ENCODE measurements at regions not wholly inside any gene's neighbourhood (a gene's known extent, or its start where the extent isn't known, plus 50 kb on each side); places are given as distances from the start of the nearest gene placed in this dataset.

GRCh38 chr6:67640484-67640883 is 994.6 kb upstream of the ADGRB3 start:
- Mint-ChIP-seq H3K36me3 (ENCODE audit: low read depth) (no peaks in the 10 kb centered on the region), H3K27me3 (ENCODE audit: insufficient read depth) (no peaks in the 10 kb centered on the region), H3K4me3 (no peak overlapping the region), H3K9me3 (peaks cover 4% of the 10 kb centered on the region), H3K27ac (no peak overlapping the region), H3K4me1 (ENCODE audit: low read depth) (no peaks in the 10 kb centered on the region)
- no peak for DNase-seq
- TF ChIP-seq, protein P1, sequence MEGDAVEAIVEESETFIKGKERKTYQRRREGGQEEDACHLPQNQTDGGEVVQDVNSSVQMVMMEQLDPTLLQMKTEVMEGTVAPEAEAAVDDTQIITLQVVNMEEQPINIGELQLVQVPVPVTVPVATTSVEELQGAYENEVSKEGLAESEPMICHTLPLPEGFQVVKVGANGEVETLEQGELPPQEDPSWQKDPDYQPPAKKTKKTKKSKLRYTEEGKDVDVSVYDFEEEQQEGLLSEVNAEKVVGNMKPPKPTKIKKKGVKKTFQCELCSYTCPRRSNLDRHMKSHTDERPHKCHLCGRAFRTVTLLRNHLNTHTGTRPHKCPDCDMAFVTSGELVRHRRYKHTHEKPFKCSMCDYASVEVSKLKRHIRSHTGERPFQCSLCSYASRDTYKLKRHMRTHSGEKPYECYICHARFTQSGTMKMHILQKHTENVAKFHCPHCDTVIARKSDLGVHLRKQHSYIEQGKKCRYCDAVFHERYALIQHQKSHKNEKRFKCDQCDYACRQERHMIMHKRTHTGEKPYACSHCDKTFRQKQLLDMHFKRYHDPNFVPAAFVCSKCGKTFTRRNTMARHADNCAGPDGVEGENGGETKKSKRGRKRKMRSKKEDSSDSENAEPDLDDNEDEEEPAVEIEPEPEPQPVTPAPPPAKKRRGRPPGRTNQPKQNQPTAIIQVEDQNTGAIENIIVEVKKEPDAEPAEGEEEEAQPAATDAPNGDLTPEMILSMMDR (IDR thresholded peaks at IDR 0.05), result no peak

DNA sequence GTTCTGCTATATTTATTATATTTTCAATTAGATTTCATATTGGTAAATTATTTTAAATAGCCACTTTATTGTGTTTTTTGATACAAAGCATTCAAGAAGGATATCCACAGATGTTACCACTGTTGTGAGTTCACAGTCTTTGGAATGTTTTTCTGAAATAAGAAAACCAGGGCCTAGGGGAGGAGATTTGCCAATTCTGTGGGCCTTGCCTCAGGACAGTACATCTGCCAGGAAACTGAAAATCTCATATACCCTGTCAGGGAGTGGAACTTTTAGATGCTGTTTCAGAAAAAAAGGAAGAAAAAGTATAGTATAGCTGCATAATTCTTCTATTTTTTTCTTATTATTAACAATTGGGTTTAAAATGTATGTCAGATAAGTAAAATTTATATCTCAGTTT is 995.9 kb upstream of the ADGRB3 start:
- no peaks in the 10 kb centered on the region for H3K27me3 Mint-ChIP-seq (ENCODE audit: insufficient read depth)

GRCh38 chr6:67634199-67634598 is 1000.9 kb upstream of the ADGRB3 start:
- peaks cover 7% of the 10 kb centered on the region; the same call in 1 of the 2 replicates for H3K36me3 Mint-ChIP-seq (ENCODE audit: low read depth)
- TF ChIP-seq, protein P1 (IDR thresholded peaks at IDR 0.05), result no peak
- no peak for DNase-seq
- no peak overlapping the region for H3K4me3 Mint-ChIP-seq
- peaks cover 29% of the 10 kb centered on the region for H3K9me3 Mint-ChIP-seq
- H3K27ac Mint-ChIP-seq, result no peak overlapping the region
- no peaks in the 10 kb centered on the region for H3K27me3 Mint-ChIP-seq (ENCODE audit: insufficient read depth)
- H3K4me1 Mint-ChIP-seq (ENCODE audit: low read depth), result peaks cover 1% of the 10 kb centered on the region; the same call in 1 of the 2 replicates

More for the DNA sequence above, 995.9 kb upstream of the ADGRB3 start:
- Mint-ChIP-seq H3K4me3 (no peak overlapping the region), H3K36me3 (ENCODE audit: low read depth) (no peaks in the 10 kb centered on the region), H3K4me1 (ENCODE audit: low read depth) (no peaks in the 10 kb centered on the region), H3K9me3 (peaks cover 9% of the 10 kb centered on the region), H3K27ac (no peak overlapping the region)
- no peak for DNase-seq
- TF ChIP-seq, protein P1 (IDR thresholded peaks at IDR 0.05), result no peak

DNA sequence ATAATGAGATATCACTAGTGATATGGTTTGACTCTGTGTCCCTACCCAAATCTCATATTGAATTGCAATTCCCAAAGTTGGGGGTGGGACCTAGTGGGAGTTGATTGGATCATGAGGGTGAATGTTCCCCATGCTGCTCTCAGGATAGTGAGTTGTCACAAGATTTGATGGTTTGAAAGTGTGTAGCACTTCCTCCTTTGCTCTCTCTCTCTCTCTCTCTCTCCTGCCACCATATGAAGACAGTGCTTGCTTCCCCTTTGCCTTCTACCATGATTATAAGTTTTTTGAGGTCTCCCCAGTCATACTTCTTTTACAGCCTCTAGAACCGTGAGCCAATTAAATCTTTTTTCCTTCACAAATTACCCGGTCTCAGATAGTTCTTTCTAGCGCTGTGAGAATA is 1002.0 kb upstream of the ADGRB3 start:
- no peak overlapping the region for H3K27ac Mint-ChIP-seq
- H3K4me3 Mint-ChIP-seq, result no peak overlapping the region
- H3K4me1 Mint-ChIP-seq (ENCODE audit: low read depth), result peaks cover 6% of the 10 kb centered on the region; the same call in 1 of the 2 replicates
- DNase-seq, result no peak
- H3K9me3 Mint-ChIP-seq, result peaks cover 29% of the 10 kb centered on the region
- TF ChIP-seq, protein P1 (IDR thresholded peaks at IDR 0.05), result no peak
- peaks cover 7% of the 10 kb centered on the region; the same call in 1 of the 2 replicates for H3K36me3 Mint-ChIP-seq (ENCODE audit: low read depth)
- no peaks in the 10 kb centered on the region for H3K27me3 Mint-ChIP-seq (ENCODE audit: insufficient read depth)

DNA sequence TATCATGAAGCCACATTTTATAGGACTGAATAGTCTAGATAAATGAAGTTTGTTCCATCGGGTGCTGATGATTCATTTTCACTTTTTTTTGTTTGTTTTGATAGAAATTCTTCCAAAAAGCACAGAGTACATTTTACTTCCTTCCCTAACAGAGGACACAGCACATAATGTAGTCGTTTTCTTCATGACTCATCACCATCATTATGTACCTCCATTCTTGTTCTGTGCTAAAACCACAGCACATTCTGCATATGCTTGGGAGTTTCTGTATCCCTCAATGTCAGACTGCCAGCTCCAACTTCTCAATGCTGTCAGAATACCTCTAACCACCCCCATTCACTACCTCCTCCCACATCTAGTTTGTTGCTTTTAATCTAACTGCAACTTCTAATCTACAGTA is 1004.9 kb upstream of the ADGRB3 start:
- Mint-ChIP-seq H3K27me3 (ENCODE audit: insufficient read depth) (no peaks in the 10 kb centered on the region), H3K36me3 (ENCODE audit: low read depth) (peaks cover 7% of the 10 kb centered on the region; the same call in 1 of the 2 replicates), H3K27ac (no peak overlapping the region; the same call in 1 of the 2 replicates), H3K4me3 (no peak overlapping the region; the same call in 1 of the 2 replicates), H3K9me3 (peaks cover 29% of the 10 kb centered on the region), H3K4me1 (ENCODE audit: low read depth) (peaks cover 6% of the 10 kb centered on the region; the same call in 1 of the 2 replicates)
- peak; percentile 1 for DNase-seq
- TF ChIP-seq, protein P1 (IDR thresholded peaks at IDR 0.05), result no peak
